HG03108 (cell line): ENCODE measurements at regions not wholly inside any gene's neighbourhood (a gene's known extent, or its start where the extent isn't known, plus 50 kb on each side); places are given as distances from the start of the nearest gene placed in this dataset.
A peak's percentile ranks its signal among the peaks of the same experiment; 100 is the strongest.

ENCODE experiments used
- ATAC-seq: cut with Tn5 transposase; IDR thresholded peaks from one replicate; pipeline ENCODE4 v1.9.1; 2021; ENCODE audit warnings: moderate library complexity; ENCODE audit not compliant: unreplicated experiment

DNA sequence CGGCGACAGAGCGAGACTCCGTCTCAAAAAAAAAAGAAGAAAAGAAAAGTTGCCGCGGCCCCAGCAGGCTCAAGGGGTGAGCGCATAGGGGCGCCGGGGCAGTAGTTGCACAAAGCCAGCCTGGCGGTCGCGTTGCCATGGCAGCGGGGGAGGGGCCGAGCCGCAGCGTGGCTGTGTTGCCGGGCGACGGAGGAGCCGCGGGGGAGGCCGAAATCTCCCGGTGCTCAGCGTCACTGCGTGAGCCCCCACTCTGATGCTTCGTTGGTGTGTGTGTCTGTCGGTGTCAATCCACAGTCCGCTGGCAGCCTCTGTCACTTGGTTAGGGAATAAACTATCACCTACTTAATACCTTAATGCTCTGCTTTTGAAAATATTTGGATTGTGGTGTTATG lies 82.9 kb upstream of the C1QTNF9B start:
- ATAC-seq: peak; percentile 84

DNA sequence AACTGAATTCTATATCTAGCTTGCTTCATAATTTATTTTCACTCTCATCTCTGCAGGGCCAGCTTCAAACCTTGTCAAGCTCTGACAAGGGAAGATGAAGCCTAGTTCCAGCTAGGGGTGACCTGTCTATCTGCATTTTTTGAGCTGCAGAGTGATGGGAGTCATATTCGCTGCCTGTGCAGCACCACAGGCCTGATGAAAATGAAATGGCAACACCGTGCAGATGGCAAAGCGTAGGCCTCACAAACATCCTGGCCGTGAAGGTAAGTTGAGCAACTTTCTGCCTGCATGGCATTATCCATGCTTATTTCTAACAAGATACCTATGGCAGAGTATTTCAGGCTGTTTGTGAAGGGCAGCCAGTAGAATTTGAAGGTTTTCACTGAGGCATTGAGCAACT lies 86.4 kb upstream of the C1QTNF9B start:
- ATAC-seq: no peak

DNA sequence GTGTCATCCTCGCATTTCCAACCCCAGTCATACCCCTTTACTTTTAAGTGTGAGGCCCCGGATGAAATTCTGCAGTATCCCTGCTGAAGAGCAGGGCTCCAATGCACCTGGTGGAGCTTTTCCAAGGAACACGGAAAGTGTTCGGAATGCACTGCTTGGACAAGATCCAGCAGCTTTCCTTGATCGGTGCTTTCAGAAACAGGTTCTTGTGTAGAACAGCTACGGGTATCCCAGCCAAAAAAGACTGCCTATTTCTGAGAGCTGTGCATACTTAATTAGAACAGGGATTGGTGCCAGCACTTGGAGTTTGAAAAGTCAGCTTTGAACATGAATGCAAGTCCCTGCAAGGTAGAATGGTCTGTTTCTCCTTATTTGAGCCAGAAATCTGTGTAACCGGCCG lies 87.2 kb upstream of the C1QTNF9B start:
- no peak for ATAC-seq

DNA sequence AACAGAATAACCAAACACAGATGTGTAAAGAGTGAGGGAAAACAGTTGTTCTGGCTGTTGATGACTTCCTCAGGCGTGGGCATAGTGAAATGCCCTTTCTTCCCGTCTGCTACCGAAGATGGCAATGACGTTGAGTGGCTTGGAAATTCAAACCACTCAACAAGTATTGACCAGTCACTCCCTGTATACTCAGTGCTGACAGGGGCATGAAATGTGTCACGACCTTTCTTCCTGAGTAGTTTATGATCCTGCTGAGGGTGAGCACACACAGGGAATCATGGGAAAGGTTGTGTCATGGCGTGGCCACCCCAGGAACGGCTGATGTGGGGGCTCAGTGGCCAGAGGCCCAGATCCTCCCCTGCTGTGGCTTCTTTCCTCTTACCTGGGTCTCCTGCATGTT lies 87.8 kb upstream of the C1QTNF9B start:
- ATAC-seq: no peak

DNA sequence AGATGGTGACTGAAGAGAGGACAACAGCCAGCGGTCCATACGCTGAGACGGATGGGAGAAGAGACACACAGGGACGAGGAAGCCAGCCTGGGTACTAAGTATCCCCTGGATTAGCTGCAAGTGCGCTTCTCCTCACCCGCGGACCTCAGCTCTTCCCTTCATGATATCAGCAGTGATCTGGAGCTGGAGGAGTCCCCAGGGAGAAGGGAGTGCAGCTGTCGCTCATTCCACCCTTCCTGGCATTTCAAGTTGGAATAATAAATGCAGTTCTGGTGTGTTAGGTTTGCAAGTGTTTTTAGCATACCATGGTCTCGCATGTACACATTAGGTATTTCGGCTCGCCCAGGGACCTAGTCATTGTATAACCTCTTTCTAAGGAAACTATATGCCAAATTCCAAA lies 88.5 kb upstream of the C1QTNF9B start:
- ATAC-seq: no peak

DNA sequence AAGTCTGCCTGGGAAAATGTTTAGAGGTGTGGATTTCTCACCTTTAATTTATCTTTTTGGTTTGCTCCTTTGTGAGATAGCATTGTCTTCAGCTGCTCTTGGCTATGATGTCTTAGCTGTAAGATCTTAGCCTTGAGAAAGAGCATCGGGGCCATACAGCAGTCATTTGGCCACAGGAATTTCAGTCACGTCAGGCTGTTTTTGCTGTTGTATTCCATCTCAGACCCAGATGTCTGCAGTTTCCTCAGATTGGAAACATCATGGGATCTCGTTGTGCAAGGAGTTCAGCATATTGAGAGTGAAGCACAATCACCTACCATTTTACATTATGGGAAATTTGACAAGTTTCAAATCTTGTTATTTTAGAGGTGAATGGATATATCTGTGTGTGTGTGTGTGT lies 89.3 kb upstream of the C1QTNF9B start:
- no peak for ATAC-seq

DNA sequence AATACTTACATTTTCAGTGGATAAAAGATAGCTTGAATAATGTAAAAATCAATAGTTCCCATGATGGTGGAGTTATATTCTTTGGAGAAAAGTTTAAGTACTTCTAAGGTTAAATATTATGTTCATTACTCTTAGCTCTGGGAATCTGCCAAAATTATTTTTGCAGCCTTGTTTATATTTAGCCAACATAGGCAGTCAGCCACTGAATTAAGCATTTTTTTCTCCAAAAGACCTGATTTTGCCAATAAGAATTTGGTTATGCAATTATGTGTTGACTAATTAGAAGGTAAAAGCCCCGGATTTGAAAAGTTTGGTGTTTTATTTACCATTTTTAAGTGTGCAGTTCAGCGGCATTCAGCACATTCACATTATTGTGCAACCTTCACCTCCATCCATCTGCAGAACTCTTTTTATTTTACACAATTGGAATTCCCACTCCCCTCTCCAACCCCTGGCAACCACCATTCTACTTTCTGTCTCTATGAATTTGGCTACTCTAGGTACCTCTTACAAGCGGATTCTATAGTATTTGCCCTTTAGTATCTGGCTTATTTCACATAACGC lies 90.1 kb upstream of the C1QTNF9B start:
- ATAC-seq: no peak

DNA sequence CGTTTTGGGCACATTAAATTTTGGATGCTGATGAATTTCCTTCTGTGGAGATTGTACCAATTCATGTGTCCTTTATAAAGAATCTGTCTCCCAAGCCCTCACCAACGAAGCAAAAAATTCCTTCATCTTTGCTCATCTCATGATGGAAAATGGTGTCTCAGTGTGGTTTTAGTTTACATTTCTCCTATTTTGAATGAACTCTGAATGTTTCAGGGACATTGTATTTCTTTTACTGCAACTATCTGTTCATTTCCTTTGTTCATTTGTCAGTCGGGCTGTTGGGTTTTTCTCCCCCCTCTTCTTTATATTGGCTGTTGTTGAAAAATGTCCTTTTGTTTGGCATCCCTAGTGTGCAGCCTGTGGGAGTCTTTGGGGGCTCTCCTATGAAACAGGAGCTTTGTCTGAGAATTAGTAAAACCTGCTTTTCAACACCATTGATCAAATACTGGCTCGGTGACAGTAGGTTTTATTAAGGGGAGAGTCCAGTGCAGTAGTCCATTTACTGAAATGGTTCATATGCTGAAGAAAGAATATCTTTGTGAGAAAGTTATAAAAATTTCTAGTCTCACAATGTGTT lies 91.3 kb upstream of the C1QTNF9B start:
- no peak for ATAC-seq

DNA sequence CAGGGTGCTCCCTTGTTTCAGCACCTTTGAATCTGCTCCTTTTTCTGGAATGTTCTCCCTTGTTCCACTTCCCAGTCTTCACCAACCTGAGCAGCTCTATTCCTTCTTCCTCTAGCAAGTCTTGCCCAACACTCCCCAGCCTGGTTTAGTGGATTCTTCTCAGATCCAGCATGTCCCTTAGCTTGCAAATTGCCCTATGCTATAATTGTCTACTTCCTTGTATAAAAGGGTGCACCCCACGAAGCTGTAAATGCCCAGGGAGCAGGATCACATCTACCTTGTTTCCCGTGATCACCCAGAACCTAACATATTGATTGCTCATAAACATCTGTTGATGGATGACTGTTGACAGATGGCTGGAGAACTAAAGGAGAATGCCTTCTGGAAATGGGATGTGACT lies 93.2 kb upstream of the C1QTNF9B start:
- no peak for ATAC-seq

DNA sequence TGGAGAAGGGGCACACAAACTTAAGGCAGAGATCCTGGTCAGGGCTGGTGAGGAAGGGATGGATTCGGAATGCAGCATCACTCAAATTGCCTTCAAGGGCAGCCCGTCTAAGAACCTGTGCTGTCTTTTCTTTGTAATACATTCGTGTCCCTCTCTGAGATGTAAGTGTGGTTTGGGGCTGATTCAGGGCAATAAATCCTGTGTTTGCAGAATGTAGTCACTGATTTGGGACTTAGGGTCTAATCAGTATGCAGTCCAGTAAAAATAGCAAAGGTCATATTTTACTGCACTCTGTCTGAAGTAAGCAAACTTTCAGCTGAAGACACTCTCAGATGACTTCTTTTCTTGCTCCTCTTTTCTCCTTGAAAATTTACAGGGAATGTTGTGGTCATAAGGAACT lies 93.8 kb upstream of the C1QTNF9B start:
- ATAC-seq: no peak

DNA sequence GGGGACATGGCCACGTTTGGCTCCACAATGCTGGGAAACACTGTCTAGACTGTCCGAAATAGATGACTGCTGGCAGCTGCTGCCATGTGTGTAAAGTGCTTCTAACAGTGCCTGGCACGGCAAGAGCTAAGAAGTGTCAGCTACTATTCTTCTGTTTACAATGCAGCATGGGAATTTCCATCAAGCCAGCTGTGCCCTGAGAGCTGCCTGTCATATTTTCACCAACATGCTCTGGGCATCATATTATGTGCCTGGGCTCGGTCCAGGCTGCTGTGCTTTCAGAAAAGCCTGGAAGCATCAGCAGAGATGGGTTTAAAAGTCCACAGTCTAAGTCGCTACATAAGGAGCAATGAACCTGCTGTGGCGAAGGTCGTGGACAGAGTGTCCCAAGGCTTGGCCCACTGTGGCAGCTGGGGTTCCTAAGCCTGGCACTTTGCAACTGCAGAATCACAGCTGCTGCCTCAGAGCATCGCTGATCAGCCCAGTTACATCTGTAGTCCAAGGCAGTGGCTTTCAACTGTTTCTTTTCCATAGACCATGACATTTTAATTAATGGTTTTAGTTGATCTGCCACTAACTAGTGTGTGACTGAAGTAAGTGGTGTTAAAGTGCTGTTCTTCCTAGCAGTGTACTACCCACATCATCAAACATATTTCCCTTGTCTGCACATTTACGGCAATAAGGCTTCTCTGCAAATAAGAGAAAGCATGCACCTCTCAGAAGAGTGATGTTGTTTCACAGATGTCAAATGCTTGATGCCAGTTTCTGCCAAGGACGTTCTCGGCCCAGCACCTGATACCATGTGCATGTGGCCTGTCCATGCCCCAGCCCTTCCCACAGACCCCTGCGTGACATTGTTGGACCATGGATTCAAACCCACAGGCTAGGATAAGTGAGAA lies 95.7 kb upstream of the C1QTNF9B start:
- ATAC-seq: no peak

DNA sequence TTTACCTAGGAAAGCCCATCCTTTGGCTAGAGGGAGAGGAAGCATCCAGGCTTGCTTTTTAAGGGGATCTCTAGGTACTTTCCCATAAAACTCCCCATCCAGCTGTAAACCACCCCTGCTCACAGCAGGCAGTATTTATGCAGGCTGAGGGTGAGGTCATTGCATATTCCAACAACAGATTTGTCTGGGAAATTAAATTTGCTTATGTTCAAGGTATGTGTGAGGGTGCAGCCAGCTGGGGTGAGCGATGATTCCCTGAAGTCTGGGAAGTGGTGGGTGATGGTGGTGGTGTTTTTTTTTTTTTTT lies 96.3 kb upstream of the C1QTNF9B start:
- ATAC-seq: no peak

DNA sequence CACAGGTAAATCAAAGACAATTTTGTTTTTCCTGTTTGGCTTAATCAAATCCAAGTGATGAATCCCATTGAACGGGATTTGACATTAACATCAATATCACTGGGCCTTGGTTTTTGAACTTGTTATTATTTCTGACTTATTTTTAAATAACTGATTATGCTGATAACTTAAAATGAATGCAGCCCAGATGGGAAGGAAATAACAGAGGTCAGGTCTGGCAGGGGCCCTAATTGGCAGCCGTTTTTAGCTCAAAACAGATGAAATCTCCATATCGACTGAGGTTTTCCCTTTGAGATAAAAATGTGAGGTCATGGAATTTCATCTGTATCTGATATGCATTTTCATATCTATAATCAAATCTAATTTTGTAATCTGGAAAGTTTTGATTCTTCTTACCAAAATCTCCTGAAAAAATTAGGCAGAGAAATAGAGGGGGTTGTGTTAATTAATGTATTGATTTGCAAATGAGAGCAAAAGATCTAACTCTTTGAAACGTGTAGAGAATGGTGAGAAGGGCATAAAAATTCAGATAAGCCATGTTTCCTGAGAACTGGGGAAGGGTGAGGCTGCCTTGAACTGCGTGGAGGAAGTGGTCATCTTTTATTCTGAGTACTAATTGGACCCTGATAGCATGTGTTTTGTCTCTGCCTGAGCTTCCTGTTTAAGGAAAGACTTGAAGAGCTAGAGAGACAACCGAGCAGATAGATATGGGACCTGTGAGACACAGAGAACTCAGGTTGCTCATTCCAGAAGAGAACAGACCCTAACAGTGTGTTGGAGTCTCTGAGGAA lies 98.2 kb upstream of the C1QTNF9B start:
- ATAC-seq: no peak

DNA sequence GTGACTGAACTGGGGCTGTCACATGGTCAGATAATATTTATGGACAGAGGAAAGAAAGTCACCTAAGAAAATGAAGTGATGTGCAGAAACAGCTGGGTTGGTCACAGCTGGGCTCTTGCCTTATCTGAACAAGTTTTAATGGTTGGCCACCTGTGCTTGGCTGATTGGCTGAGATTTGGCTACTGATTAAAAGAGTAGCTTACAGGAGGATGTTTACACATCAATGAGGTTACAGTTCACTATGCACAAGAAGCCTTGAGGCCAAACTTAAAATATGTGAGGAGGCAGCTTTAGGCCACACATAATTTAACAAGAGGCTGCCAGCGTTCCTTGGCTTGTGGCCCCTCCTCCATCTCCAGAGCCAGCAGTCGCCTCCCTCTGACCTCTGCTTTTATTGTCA lies 99.2 kb upstream of the C1QTNF9B start:
- ATAC-seq: peak; percentile 60

DNA sequence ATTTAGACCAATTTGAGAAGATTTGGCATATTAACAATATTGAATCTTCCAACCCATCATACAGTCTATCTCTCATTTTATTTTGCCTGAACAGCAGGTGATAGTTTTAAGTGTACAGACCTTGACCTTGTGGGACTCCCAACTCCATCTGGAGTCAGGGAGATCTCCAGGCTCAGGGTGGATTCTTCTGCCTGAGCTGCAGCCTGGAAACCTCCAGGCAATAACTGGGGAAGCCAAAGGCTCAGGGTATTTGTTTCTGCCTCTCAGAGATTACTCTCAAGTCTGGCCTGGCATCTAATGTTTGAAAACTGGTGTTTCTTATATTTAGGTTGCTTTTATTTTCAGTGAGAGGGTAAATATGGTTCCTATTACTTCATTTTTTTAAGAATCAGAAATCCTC lies 102.1 kb upstream of the C1QTNF9B start:
- no peak for ATAC-seq

DNA sequence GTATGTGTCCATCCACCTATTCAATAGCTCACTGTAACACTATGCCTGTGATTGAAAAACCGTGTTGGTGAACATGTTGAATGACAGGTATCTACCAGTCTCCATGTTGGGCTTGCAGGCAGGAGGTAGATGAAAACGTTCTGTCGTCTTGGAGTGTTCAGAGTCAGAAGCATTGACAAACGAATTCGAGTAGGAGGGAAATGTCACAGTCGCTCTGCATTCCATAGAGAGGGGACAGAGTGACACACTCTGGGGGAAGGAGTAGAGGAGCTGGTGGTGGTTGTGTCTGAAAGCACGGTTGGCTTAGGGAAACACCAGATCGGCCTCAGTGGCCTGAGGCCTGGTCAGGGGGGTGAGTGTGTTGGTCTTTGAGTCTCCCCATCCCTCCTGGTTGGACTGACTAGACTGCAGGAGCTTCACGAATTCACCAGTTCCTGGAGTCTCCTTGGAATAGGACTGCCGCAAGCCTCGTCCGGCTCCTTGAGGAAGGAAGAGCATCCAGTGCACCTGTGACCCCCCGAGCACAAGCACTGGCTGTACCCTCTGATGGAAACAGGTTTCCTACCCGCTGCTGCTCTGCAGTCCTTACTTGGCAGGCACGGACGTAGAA lies 105.0 kb upstream of the C1QTNF9B start:
- no peak for ATAC-seq

DNA sequence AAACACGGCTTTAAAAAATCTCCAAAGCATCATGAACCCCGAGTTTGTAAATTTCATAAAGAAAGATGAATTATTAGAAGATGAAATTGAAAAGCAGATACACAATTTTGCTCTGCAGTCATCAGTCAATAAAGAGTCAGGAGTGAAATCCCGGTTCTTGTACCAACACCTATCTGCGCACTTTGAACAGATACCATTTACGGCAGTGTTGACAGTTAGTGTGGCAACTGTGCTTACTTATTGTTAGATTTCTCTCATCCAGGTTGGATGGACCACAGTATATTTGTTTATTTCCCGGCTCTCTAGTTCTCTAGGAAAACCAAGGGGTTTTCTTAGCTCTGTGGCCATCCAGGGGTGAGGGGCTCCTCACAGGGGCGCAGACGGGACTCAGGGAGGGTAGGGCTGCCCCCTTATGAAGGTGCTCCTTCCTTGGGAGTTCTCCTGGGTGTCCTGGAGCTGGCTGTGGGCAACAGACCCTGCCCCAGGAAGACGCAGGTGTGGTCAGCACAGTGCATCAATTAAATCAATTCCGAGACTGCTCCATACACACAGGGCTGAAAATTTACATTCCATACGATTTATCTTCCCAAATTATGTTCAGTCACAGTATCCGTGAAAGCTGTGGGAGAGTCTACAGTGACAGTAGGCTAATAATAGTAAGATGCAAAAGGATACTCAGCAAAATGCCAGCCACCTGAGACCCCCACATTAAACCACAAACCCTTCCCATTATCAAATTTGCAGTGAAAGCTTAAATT lies 107.0 kb upstream of the C1QTNF9B start:
- no peak for ATAC-seq

DNA sequence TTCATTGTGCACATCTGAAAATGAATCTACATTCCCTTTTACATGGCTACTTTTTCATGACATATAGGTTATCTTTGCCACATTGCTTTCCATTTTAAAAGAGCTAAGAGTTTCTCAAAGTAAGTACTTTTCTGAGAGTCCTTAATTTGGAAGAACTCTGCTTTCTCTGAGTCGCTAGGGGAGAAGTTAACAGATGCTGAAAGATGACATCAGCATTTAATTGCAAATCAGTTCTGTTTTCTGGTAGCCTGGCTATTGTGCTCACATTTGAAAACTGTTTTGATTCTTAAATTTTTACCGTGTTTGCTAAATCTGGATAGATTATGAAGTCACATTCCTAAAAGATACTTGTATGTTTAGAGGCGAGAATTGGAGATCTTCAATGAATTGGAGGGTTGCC lies 107.7 kb upstream of the C1QTNF9B start:
- no peak for ATAC-seq

DNA sequence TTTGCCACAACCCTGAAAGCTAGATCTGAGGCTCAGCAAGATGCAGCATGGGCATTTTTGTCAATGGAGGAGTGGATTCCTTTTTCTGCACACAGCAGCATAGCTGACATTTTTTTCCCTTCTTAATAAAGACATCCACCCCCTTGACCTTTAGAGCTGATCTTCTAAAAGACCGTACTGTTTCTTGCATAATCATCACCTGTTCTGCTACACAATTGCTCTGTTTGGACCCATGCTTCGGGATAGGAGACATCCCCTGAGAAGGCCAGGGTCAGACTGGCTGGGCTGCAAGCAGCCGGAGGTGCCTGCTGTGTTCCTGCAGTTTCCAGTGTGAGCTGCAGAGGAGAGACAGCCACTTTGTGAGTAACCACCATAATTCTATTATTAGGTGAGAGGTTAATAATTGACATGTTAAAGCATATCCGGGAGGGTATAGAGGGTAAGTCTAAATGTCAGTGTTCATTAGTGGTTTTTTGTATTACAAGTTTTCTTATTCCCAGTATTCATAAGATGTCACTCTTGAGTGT lies 108.5 kb upstream of the C1QTNF9B start:
- ATAC-seq: peak; percentile 92

DNA sequence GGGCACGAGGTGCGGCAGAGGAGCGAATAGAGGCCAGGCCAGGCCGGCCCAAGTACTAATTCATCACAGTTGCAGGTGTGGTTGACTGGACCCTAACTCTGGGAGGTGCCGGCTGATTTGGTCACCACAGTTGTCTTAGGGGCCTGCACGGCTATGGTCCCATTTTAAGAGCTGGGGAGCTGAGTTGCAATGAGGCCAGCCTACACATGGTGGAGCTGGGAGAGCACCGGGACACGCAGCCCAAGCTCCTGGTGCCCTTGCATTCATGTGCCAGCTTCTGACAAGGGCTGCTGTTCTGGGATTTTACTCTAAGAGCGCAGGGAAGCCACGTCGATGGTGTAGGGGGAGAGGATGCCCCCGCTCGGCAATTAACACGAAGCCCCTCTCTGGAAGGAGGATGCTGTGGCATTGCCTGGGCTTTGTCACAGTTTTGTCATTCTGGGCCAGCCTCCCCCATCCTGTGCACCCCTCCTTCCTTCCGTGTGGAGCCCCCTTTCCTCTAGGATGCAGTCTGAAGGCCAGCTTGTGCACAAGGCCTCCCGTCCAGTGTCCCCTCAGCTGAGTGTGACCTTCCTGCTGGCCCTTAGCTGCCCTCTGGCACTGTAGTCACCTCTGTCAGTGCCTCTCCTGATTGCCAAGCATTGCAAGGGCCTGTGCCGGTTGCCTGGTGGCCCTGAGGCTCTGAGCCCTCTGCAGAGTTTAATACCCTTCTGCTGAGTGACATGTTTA lies 109.4 kb upstream of the C1QTNF9B start:
- no peak for ATAC-seq
